ENCODE measurements at regions not wholly inside any gene's neighbourhood (a gene's known extent, or its start where the extent isn't known, plus 50 kb on each side); places are given as distances from the start of the nearest gene placed in this dataset.

DNA sequence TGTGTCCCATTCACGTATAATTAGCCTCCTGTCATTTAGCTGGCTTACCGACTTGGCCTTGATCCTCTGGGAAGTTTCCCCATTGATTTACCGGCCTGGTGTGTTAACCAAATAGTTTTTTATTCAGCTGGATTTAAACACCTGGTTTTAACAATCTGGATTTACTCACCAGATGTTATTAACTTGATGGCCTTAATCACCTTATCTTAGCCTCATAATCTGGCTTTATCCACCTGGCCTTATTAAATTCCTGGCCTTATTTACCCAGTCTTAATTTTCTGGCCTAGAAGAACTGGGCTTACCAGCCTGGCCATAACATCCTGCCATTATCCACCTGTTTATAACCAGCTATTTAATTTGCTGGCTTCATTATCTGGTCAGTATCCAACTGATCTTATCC, 89.9 kb downstream of the IL12A start:
- Histone ChIP-seq H3K9me3 (ENCODE audit: control insufficient read depth in 4 of 4, low read length in 3 of 4) (no peaks in the 10 kb centered on the region), H3K27me3 (ENCODE audit: control insufficient read depth in 4 of 4, insufficient read depth in 4 of 4, low read length in 3 of 4) (no peaks in the 10 kb centered on the region), H3K27ac (ENCODE audit: low read depth in 1 of 2, low read length in 2 of 2) (no peak overlapping the region), H3K36me3 (ENCODE audit: control insufficient read depth in 4 of 4, insufficient read depth in 3 of 4, low read depth in 1 of 4, low read length in 3 of 4) (no peaks in the 10 kb centered on the region), H3K4me3 (ENCODE audit: low read depth in 1 of 3, low read length in 3 of 3) (no peak overlapping the region), H3K9ac (ENCODE audit: low read depth in 1 of 2, low read length in 2 of 2) (no peak overlapping the region), H3K4me1 (ENCODE audit: control insufficient read depth in 4 of 4, insufficient read depth in 4 of 4, low read length in 3 of 4) (peaks cover 0 to 3% (median 0%) of the 10 kb centered on the region in 4 donors)
- no peak for DNase-seq (ENCODE audit: low spot score)
- WGBS, result 91% methylated on average over 3 of the region's 3 CpGs
- no peak for TF ChIP-seq GABPA (IDR thresholded peaks at IDR 0.05 in 1 of 2, conservative IDR thresholded peaks at IDR 0.05 in 1 of 2)
- TF ChIP-seq SP1 (IDR thresholded peaks at IDR 0.05), result no peak
- TF ChIP-seq RAD21 (IDR thresholded peaks at IDR 0.05), result no peak
- TF ChIP-seq TAF1 (conservative IDR thresholded peaks at IDR 0.05), result no peak
- no peak for TF ChIP-seq YY1 (IDR thresholded peaks at IDR 0.05)
- TF ChIP-seq JUND (IDR thresholded peaks at IDR 0.05), result no peak
- TF ChIP-seq, protein P1, sequence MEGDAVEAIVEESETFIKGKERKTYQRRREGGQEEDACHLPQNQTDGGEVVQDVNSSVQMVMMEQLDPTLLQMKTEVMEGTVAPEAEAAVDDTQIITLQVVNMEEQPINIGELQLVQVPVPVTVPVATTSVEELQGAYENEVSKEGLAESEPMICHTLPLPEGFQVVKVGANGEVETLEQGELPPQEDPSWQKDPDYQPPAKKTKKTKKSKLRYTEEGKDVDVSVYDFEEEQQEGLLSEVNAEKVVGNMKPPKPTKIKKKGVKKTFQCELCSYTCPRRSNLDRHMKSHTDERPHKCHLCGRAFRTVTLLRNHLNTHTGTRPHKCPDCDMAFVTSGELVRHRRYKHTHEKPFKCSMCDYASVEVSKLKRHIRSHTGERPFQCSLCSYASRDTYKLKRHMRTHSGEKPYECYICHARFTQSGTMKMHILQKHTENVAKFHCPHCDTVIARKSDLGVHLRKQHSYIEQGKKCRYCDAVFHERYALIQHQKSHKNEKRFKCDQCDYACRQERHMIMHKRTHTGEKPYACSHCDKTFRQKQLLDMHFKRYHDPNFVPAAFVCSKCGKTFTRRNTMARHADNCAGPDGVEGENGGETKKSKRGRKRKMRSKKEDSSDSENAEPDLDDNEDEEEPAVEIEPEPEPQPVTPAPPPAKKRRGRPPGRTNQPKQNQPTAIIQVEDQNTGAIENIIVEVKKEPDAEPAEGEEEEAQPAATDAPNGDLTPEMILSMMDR (IDR thresholded peaks at IDR 0.05; ENCODE audit: low read depth, low read length, missing input control), result no peak
- TF ChIP-seq FOXA1 (IDR thresholded peaks at IDR 0.05), result no peak
- no peak for TF ChIP-seq FOXA2 (IDR thresholded peaks at IDR 0.05)
- no peak for TF ChIP-seq HNF4A (conservative IDR thresholded peaks at IDR 0.05)
- TF ChIP-seq, protein P2, sequence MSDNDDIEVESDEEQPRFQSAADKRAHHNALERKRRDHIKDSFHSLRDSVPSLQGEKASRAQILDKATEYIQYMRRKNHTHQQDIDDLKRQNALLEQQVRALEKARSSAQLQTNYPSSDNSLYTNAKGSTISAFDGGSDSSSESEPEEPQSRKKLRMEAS (IDR thresholded peaks at IDR 0.05), result no peak
- TF ChIP-seq, protein P3, sequence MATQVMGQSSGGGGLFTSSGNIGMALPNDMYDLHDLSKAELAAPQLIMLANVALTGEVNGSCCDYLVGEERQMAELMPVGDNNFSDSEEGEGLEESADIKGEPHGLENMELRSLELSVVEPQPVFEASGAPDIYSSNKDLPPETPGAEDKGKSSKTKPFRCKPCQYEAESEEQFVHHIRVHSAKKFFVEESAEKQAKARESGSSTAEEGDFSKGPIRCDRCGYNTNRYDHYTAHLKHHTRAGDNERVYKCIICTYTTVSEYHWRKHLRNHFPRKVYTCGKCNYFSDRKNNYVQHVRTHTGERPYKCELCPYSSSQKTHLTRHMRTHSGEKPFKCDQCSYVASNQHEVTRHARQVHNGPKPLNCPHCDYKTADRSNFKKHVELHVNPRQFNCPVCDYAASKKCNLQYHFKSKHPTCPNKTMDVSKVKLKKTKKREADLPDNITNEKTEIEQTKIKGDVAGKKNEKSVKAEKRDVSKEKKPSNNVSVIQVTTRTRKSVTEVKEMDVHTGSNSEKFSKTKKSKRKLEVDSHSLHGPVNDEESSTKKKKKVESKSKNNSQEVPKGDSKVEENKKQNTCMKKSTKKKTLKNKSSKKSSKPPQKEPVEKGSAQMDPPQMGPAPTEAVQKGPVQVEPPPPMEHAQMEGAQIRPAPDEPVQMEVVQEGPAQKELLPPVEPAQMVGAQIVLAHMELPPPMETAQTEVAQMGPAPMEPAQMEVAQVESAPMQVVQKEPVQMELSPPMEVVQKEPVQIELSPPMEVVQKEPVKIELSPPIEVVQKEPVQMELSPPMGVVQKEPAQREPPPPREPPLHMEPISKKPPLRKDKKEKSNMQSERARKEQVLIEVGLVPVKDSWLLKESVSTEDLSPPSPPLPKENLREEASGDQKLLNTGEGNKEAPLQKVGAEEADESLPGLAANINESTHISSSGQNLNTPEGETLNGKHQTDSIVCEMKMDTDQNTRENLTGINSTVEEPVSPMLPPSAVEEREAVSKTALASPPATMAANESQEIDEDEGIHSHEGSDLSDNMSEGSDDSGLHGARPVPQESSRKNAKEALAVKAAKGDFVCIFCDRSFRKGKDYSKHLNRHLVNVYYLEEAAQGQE (IDR thresholded peaks at IDR 0.05), result no peak
- TF ChIP-seq EGR1 (IDR thresholded peaks at IDR 0.05; ENCODE audit: low read depth in 2 of 2), result no peak
- TF ChIP-seq NR2F2 (IDR thresholded peaks at IDR 0.05), result no peak
- TF ChIP-seq, protein P4, sequence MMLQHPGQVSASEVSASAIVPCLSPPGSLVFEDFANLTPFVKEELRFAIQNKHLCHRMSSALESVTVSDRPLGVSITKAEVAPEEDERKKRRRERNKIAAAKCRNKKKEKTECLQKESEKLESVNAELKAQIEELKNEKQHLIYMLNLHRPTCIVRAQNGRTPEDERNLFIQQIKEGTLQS (IDR thresholded peaks at IDR 0.05), result no peak
- TF ChIP-seq HNF4G (IDR thresholded peaks at IDR 0.05), result no peak
- TF ChIP-seq, protein P5, sequence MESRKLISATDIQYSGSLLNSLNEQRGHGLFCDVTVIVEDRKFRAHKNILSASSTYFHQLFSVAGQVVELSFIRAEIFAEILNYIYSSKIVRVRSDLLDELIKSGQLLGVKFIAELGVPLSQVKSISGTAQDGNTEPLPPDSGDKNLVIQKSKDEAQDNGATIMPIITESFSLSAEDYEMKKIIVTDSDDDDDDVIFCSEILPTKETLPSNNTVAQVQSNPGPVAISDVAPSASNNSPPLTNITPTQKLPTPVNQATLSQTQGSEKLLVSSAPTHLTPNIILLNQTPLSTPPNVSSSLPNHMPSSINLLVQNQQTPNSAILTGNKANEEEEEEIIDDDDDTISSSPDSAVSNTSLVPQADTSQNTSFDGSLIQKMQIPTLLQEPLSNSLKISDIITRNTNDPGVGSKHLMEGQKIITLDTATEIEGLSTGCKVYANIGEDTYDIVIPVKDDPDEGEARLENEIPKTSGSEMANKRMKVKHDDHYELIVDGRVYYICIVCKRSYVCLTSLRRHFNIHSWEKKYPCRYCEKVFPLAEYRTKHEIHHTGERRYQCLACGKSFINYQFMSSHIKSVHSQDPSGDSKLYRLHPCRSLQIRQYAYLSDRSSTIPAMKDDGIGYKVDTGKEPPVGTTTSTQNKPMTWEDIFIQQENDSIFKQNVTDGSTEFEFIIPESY (IDR thresholded peaks at IDR 0.05), result no peak
- no peak for TF ChIP-seq RXRA (IDR thresholded peaks at IDR 0.05)

All from liver (tissue), 8 donors.